ENCODE measurements at regions not wholly inside any gene's neighbourhood (a gene's known extent, or its start where the extent isn't known, plus 50 kb on each side); places are given as distances from the start of the nearest gene placed in this dataset.

DNA sequence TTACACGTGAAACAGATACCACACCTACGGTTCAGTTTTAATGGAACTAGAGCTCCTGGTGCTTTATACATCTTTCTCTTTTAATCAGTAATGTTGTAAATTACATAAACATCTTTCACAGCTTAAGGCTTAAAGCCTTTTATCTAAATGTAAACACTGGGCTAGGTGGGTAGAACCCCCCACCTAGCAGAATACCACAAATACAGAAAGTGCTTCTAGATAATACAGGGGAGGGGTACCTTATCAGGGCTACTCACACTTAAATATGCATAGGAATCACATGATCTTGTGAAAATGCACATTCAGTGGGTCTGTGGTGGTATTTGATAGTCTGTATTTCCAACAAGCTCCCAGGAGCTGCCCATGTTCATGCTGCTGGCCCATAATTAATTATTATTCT lies 256.4 kb upstream of the TARS1 start:
- intact Hi-C loops (cut with DNase I) = no loop called here
- Histone ChIP-seq H3K9me3 (no peaks in the 10 kb centered on the region), H3K4me3 (no peak overlapping the region), H3K36me3 (no peaks in the 10 kb centered on the region), H3K4me1 (no peaks in the 10 kb centered on the region), H3K27ac (no peak overlapping the region), H3K27me3 (no peaks in the 10 kb centered on the region)
- no peak for DNase-seq (ENCODE audit: extremely low spot score in 2 of 2)
- no peak for TF ChIP-seq POLR2A (IDR thresholded peaks at IDR 0.05)
- TF ChIP-seq, protein P1, sequence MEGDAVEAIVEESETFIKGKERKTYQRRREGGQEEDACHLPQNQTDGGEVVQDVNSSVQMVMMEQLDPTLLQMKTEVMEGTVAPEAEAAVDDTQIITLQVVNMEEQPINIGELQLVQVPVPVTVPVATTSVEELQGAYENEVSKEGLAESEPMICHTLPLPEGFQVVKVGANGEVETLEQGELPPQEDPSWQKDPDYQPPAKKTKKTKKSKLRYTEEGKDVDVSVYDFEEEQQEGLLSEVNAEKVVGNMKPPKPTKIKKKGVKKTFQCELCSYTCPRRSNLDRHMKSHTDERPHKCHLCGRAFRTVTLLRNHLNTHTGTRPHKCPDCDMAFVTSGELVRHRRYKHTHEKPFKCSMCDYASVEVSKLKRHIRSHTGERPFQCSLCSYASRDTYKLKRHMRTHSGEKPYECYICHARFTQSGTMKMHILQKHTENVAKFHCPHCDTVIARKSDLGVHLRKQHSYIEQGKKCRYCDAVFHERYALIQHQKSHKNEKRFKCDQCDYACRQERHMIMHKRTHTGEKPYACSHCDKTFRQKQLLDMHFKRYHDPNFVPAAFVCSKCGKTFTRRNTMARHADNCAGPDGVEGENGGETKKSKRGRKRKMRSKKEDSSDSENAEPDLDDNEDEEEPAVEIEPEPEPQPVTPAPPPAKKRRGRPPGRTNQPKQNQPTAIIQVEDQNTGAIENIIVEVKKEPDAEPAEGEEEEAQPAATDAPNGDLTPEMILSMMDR (IDR thresholded peaks at IDR 0.05) = no peak
- TF ChIP-seq POLR2AphosphoS5 (IDR thresholded peaks at IDR 0.05; ENCODE audit: insufficient read depth in 1 of 2, low read depth in 1 of 2) = no peak

DNA sequence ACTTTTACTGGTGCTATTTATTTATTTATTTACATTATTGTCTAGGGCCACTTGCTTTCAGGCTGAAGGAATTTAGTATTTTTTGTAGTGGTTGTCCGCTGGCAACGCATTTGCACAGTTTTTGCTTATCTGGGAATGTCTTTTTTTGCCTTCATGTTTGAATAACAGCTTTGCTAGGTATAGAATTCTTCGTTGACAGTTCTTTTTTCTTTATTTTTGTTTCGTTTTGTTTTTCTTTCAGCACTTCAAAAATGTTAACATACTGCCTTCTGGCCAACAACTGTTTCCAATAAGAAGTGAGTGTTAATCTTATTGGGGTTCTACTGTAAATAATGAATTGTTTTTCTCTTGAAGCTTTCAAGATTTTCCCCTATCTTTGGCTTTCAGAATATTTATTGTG lies 252.7 kb upstream of the TARS1 start:
- intact Hi-C loops (cut with DNase I) = no loop called here
- H3K9me3 ChIP-seq = no peaks in the 10 kb centered on the region

DNA sequence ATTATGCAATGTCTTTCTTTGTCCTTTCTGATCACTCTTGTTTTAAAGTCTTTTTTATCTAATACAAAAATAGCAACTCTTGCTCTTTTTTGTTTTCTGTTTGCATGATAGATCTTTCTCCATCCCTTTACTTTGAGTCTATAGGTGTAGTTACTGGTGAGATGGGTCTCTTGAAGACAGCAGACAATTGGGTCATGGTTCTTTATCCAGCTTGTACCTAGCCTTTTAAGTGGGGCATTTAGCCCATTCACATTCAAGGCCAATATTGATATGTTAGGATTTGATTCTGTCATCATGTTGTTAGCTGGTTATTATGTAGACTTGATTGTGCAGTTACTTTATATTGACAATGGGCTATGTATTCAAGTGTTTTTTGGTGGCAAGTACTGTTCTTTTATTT lies 245.9 kb upstream of the TARS1 start:
- H3K27ac ChIP-seq = no peak overlapping the region
- H3K36me3 ChIP-seq = no peaks in the 10 kb centered on the region
- H3K4me1 ChIP-seq = no peaks in the 10 kb centered on the region
- H3K4me3 ChIP-seq = no peak overlapping the region
- no peaks in the 10 kb centered on the region for H3K27me3 ChIP-seq
- intact Hi-C loops (cut with DNase I) = no loop called here
- no peaks in the 10 kb centered on the region for H3K9me3 ChIP-seq
- no peak for DNase-seq (ENCODE audit: extremely low spot score in 2 of 2)
- TF ChIP-seq POLR2A (IDR thresholded peaks at IDR 0.05) (no peak), POLR2AphosphoS5 (IDR thresholded peaks at IDR 0.05; ENCODE audit: insufficient read depth in 1 of 2, low read depth in 1 of 2) (no peak)
- TF ChIP-seq, protein P1 (IDR thresholded peaks at IDR 0.05) = no peak

More for the DNA sequence above, 252.7 kb upstream of the TARS1 start:
- Histone ChIP-seq H3K4me3 (no peak overlapping the region), H3K36me3 (no peaks in the 10 kb centered on the region), H3K4me1 (no peaks in the 10 kb centered on the region), H3K27me3 (no peaks in the 10 kb centered on the region), H3K27ac (no peak overlapping the region)
- DNase-seq (ENCODE audit: extremely low spot score in 2 of 2) = no peak
- TF ChIP-seq POLR2AphosphoS5 (IDR thresholded peaks at IDR 0.05; ENCODE audit: insufficient read depth in 1 of 2, low read depth in 1 of 2) = no peak
- TF ChIP-seq, protein P1 (IDR thresholded peaks at IDR 0.05) = no peak
- TF ChIP-seq POLR2A (IDR thresholded peaks at IDR 0.05) = no peak

DNA sequence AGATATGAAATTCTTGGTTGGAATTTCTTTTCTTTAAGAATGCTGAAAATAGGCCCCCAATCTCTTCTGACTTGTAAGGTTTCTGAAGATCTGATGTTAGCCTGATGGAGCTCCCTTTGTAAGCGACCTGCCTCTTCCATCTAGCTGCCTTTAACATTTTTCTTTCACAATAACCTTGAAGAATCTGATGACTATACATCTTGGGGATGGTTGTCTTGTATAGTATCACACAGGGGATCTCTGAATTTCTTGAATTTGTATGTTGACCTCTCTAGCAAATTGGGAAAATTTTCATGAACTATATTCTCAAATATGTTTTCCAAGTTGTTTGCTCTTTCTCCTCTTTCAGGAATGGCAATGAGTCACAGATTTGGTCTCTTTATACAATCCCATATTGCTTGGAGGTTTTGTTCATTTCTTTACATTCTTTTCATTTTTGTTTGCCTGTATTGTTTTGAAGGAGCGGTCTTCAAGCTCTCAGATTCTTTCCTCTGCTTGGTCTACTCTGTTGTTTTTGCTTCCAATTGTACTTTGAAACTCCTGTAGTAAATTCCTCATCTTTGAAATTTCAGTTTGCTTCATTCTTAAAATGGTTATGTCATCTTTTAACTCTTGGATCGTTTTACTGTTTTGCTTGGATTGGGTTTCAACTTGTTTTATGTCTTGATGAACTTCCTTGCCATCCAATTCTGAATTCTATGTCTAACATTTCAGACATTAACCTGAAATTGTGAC lies 245.2 kb upstream of the TARS1 start:
- Histone ChIP-seq H3K9me3 (no peaks in the 10 kb centered on the region), H3K27ac (no peak overlapping the region), H3K36me3 (no peaks in the 10 kb centered on the region), H3K4me3 (no peak overlapping the region), H3K4me1 (no peaks in the 10 kb centered on the region), H3K27me3 (no peaks in the 10 kb centered on the region)
- TF ChIP-seq, protein P1 (IDR thresholded peaks at IDR 0.05) = no peak
- TF ChIP-seq POLR2AphosphoS5 (IDR thresholded peaks at IDR 0.05; ENCODE audit: insufficient read depth in 1 of 2, low read depth in 1 of 2) (no peak), POLR2A (IDR thresholded peaks at IDR 0.05) (no peak)
- intact Hi-C loops (cut with DNase I) = no loop called here
- DNase-seq (ENCODE audit: extremely low spot score in 2 of 2) = no peak

DNA sequence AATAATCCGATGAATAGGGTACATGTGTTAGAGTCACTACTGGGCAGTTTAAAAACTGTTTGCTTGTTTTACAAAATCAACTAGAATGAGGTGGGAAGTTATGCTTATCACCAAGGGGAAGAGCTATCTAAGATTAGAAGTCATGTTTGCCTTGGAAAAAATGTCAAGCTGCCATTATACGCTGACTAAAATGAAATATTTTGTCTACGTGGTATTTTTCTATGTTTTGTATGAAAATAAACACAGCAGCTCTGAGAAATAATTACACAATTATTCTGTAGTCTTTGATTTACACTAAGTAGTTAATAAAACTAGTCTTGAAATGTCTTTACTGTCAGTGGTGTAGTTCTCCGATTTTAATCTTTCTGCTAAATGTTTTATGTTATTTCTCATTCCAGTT lies 241.9 kb upstream of the TARS1 start:
- DNase-seq (ENCODE audit: extremely low spot score in 2 of 2) = no peak
- H3K36me3 ChIP-seq = no peaks in the 10 kb centered on the region
- intact Hi-C loops (cut with DNase I) = no loop called here
- H3K4me1 ChIP-seq = no peaks in the 10 kb centered on the region
- H3K4me3 ChIP-seq = no peak overlapping the region
- H3K27me3 ChIP-seq = no peaks in the 10 kb centered on the region
- H3K9me3 ChIP-seq = no peaks in the 10 kb centered on the region
- no peak overlapping the region for H3K27ac ChIP-seq
- TF ChIP-seq POLR2A (IDR thresholded peaks at IDR 0.05) = no peak
- TF ChIP-seq POLR2AphosphoS5 (IDR thresholded peaks at IDR 0.05; ENCODE audit: insufficient read depth in 1 of 2, low read depth in 1 of 2) = no peak
- TF ChIP-seq, protein P1 (IDR thresholded peaks at IDR 0.05) = no peak

Data from vagina (tissue), 2 donors.